ENCODE measurements at regions not wholly inside any gene's neighbourhood (a gene's known extent, or its start where the extent isn't known, plus 50 kb on each side); places are given as distances from the start of the nearest gene placed in this dataset.
"Not testable (repeated sequence)": the region's sequence is repeated elsewhere in the genome, so short reads cannot be mapped to it uniquely, and the experiment has no call there.

DNA sequence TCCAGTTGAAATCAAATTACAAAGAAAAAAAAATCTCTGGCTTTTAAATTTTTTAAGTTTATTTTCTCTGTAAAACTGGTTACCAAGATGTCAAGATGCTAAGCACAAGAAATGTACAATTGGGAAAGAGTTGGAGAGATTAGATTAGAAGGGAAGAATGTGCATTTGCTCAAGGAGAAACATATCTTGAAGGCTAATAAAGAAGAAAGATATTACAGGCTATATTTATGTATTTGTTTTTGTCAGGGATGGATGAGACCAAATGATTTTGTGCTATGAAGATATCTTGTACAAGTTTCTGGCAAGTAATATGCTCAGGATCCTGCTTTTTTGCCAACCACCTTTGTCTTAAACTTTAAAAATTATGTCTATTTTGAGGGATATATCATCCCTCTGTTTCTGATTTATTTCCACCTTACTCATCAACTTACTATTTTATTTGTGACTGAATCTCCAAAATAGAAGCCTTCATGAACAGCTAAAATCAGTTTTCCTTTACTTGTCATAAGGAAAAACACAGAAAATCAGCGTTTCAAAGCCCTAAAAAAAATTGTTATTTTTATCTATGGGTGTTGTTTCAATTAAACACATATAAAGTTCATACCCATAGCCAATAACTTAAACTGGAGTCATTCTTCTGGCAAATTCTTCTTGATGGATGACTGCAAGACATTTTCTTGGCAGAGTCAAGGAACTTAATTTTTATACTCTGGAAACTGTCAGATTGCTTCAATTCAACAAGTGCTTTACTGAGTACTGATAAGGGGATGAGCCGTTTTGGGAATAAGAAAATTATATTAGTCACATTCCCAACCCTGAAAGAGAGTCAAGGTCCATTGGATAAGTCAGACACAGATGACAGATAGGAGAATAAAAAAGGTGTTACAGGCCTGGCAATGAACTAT is 141.8 kb downstream of the CTH start:
- no peak for ATAC-seq
- intact Hi-C loops (cut with micrococcal nuclease): no loop called here
- no peak for DNase-seq

- DNase-seq: no peak
- intact Hi-C loops (cut with micrococcal nuclease): no loop called here
- ATAC-seq: no peak
Observed at GRCh38 chr1:70553567-70553956, 142.5 kb downstream of the CTH start.

DNA sequence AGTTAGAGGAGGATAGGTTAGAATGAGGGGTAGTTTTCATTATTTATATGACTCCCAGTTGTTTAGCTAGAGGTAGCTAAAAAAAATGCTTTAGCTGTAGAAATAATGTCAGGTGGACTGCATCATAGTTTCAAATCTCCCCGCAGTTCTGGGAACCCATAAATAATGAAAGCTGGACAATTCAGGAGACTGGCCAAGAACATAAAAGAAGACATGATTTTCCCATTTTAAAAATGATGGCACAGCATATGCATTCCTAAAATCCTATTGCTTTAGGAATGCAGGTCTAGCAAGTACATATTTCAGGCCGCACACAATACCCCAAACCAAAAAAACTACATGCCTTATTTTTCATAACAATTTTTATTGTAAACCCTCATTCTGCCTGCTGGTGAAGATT is 143.3 kb downstream of the CTH start:
- ATAC-seq (no peak), DNase-seq (no peak)
- intact Hi-C loops (cut with micrococcal nuclease): no loop called here

- no peak for DNase-seq
- ATAC-seq: no peak
- intact Hi-C loops (cut with micrococcal nuclease): no loop called here
Observed at GRCh38 chr1:70556541-70556940, 145.5 kb downstream of the CTH start.

- ATAC-seq (no peak), DNase-seq (no peak)
- intact Hi-C loops (cut with micrococcal nuclease): no loop called here
Observed at GRCh38 chr1:70567167-70567566, 156.1 kb downstream of the CTH start.

GRCh38 chr1:70571191-70571590 is 160.1 kb downstream of the CTH start:
- intact Hi-C loops (cut with micrococcal nuclease): no loop called here
- DNase-seq (no peak), ATAC-seq (no peak)

- intact Hi-C loops (cut with micrococcal nuclease): no loop called here
- no peak for ATAC-seq
- no peak for DNase-seq
Observed at GRCh38 chr1:70573317-70573843, 162.3 kb downstream of the CTH start.

GRCh38 chr1:70581661-70582060 is 170.6 kb downstream of the CTH start:
- intact Hi-C loops (cut with micrococcal nuclease): no loop called here
- no peak for ATAC-seq

GRCh38 chr1:70583522-70583921 is 172.5 kb downstream of the CTH start:
- ATAC-seq (no peak), DNase-seq (no peak)
- intact Hi-C loops (cut with micrococcal nuclease): no loop called here

More at GRCh38 chr1:70581661-70582060, 170.6 kb downstream of the CTH start:
- no peak for DNase-seq

DNA sequence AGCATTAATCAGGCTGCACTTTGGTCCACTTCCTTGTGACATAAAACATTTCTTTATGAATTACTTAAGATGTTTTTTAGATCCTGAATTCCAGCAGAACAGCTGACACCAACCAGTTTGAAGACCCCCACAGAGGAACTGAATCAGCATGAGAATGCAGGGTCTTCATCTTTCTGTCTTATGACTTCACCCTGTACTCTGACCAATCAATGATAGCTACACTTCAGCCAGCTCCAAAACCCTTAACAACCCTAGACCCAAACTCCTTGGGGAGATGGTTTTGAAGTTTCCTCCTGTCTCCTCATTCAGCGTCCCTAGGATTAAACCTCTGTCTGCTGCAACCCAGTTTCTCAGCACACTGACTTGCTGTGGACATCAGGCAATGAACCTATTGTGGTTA is 175.0 kb downstream of the CTH start:
- DNase-seq (no peak), ATAC-seq (no peak)
- intact Hi-C loops (cut with micrococcal nuclease): no loop called here

GRCh38 chr1:70587872-70588366 is 176.9 kb downstream of the CTH start:
- DNase-seq: no peak
- ATAC-seq: no peak
- intact Hi-C loops (cut with micrococcal nuclease): no loop called here

- intact Hi-C loops (cut with micrococcal nuclease); ATAC-seq; DNase-seq: not testable (repeated sequence)
Observed at GRCh38 chr1:70593551-70593950, 182.5 kb downstream of the CTH start.

- intact Hi-C loops (cut with micrococcal nuclease): no loop called here
- no peak for ATAC-seq
Observed at GRCh38 chr1:70608815-70609214, 197.7 kb downstream of the CTH start.

DNA sequence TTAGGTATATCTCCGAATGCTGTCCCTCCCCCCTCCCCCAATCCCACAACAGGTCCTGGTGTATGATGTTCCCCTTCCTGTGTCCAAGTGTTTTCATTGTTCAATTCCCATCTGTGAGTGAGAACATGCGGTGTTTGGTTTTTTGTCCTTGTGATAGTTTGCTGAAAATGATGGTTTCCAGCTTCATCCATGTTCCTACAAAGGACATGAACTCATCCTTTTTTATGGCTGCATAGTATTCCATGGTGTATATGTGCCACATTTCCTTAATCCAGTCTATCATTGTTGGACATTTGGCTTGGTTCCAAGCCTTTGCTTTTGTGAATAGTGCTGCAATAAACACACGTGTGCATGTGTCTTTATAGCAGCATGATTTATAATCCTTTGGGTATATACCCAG is 199.1 kb downstream of the CTH start:
- not testable (repeated sequence) for DNase-seq

More at GRCh38 chr1:70608815-70609214, 197.7 kb downstream of the CTH start:
- no peak for DNase-seq

DNA sequence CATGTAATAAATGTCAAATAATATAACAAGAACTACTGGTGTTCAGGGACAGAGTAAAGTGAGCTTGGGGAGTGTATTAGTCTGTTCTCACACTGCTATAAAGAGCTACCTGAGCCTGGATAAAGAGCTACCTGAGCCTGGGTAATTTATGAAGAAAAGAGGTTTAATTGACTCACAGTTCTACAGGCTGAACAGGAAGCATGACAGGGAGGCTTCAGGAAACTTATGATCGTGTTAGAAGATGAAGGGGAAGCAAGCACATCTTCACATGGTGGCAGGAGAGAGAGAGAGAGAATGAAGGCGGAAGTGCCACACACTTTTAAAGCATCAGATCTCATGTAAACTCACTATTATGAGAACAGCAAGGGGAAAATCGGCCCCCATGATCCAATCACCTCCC is 205.9 kb downstream of the CTH start:
- no peak for ATAC-seq
- no peak for DNase-seq
- intact Hi-C loops (cut with micrococcal nuclease): no loop called here

More for the DNA sequence above, 199.1 kb downstream of the CTH start:
- intact Hi-C loops (cut with micrococcal nuclease); ATAC-seq: not testable (repeated sequence)

DNA sequence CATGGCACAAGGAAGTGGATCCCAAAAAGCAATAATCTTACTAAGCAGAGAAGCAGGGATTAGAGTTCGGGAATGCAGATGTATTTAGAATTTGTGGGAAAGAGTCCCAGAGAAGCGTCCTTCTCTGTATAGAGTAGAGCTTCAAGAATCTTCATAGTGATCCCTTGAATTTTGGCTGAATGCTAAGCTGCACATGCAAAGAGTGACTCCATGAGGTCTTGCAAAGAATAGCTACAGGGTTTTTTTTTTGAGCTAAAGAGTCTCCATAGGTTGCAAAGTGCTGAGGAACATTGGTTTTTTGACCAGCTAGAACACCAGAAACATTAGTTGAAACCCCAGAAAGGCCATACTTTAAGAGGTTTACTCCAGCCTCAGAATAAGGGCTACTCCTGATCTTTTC is 206.7 kb downstream of the CTH start:
- no peak for ATAC-seq
- intact Hi-C loops (cut with micrococcal nuclease): no loop called here
- no peak for DNase-seq

DNA sequence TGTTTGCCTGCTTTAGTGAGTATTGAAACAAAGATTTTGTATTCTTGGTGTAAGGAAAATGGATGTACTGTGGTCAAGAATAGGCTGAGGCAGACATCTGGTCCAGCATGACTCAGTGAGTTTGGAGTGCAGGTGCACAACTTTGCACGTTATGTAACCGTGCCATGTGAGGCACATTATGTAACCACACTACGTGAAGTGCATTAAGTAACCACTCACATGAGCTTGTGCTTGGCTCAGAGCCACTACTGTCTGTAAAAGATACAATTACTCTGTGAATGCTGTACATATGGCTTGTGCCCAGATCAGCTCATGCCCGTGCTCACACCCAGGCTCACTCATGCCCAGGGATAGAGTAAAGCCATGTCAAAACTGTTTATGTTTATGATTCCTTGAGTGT is 216.8 kb downstream of the CTH start:
- DNase-seq (no peak), ATAC-seq (no peak)
- intact Hi-C loops (cut with micrococcal nuclease): no loop called here

DNA sequence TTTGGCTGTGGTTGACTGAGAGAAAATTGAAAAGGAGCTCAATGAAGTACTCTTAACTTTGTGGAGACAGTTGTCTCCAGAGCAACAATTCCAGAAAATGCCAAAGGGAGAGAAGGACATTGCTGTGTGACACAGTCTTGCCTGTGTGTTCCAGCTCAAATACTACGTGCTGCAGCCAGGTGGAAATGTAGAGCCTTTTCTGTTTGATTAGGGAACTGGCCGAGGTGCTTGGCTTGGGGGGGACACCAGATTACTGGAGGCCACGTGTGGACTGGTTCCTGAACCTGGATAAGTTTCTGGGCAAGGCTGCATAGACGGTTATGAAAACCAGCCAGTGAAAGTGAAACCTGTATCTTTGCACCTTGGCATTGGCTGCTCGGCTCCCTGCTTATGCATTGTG is 217.9 kb downstream of the CTH start:
- intact Hi-C loops (cut with micrococcal nuclease): no loop called here
- ATAC-seq: no peak
- no peak for DNase-seq

DNA sequence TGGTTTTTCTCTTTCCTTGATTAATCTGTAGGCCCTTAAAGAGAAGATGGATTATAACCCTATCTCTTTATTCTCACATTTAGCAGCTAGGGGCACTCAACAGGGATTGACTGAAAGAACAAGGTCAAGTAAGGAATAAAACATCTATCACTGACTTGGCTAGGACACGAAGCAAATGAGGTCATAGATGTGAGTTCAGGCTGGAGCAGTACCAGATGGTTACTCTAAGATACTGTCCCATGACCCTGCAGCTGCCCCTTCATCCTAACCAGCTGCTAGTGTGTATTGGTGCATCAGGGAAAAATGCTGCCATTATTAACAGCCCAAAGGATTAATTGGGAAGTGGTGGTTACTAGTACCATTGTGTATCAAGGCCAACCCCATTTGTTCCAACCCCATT is 221.9 kb downstream of the CTH start:
- DNase-seq (no peak), ATAC-seq (peak; percentile 61)
- intact Hi-C loops (cut with micrococcal nuclease): no loop called here

DNA sequence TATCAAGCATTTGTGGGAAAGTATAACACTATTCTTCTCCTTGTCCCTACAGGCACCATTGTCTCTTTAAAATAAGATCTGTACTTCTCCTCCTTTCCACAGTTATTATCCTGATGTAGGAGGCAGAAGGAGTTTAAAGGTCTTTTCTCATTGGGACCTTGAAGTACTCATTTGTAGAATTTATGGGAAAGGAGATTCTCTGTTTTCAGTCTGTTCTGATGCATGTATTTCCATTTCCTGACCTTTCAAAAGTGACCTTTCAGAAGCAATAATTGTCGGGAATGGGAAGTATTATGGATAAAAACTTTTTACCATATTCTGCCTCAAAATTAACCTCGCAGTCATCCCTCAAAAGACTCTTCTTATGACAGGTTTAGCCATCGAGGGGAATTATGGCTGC is 224.8 kb downstream of the CTH start:
- DNase-seq (no peak), ATAC-seq (no peak)
- intact Hi-C loops (cut with micrococcal nuclease): no loop called here

DNA sequence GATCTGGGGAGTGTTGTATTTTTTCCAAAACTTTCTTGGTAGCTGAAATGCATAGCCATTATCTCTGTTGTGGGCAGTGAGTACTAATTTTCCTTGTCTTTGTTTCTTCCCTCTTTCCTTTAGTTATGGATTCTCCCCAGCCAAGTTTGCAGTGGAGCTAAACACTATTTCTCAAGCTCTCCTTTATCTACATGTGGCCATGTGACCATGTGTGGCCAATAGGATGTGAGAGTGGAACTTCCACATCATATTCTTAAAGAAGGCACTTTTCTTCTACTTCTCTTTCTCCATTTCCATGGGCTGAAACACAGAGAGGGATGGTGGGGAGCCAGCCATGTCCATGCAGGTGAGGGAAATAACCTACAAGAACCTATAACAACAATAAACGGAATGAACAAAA is 230.8 kb downstream of the CTH start:
- DNase-seq (no peak), ATAC-seq (no peak)
- intact Hi-C loops (cut with micrococcal nuclease): no loop called here
